GM19467 (cell line): ENCODE measurements at regions not wholly inside any gene's neighbourhood (a gene's known extent, or its start where the extent isn't known, plus 50 kb on each side); places are given as distances from the start of the nearest gene placed in this dataset.

ENCODE experiments used
- ATAC-seq: cut with Tn5 transposase; IDR thresholded peaks from one replicate; pipeline ENCODE4 v1.9.1; 2021; ENCODE audit warnings: mild to moderate bottlenecking, moderate library complexity; ENCODE audit not compliant: unreplicated experiment

DNA sequence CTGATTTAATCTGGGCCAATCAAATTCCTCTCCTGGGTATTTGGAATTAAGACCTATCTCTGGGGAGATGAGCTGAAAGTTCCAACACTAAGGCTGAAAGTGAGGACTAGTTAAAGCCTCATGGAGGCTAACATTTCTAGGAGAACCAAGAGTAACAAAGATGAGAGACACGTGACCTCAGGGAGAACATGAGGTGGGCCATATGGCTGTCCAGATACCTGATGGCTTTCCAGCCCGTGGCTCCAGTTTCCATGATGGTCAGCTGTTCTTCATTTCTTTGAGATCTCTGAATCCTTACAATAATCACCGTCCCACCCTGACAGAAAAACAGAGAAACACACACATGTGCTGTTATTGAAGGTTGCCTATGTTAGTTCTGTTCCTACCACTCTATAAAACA is 66.1 kb downstream of the LEPR start:
- ATAC-seq, result no peak

DNA sequence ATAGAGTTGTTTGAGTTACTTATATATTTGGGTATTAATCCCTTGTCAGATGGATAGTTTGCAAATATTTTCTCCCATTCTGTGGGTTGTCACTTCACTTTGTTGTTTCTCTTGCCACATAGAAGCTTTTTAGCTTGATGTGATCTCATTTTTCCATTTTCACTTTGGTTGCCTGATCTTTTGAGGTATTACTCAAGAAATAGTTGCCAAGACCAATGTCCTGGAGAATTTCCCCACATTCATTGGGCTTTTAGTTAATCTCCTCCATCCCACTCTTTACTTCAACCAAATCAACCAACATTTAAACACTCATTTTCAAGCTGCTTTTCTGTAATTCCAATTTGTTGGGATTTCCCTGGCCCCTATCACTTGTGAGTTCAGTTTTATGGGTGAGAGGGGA is 69.0 kb downstream of the LEPR start:
- ATAC-seq, result no peak

GRCh38 chr1:65490231-65491009 is 70.0 kb downstream of the LEPR start:
- ATAC-seq, result no peak

GRCh38 chr1:65491472-65491871 is 71.0 kb downstream of the LEPR start:
- ATAC-seq, result no peak

- no peak for ATAC-seq
Observed at GRCh38 chr1:65493802-65494201, 73.3 kb downstream of the LEPR start.

GRCh38 chr1:65494671-65495070 is 74.2 kb downstream of the LEPR start:
- ATAC-seq, result no peak

GRCh38 chr1:65495137-65495536 is 74.7 kb downstream of the LEPR start:
- ATAC-seq, result no peak

- ATAC-seq, result no peak
Observed at GRCh38 chr1:65497256-65497830, 76.9 kb downstream of the LEPR start.

GRCh38 chr1:65503427-65503826 is 83.0 kb downstream of the LEPR start:
- no peak for ATAC-seq

GRCh38 chr1:65504263-65504662 is 83.8 kb downstream of the LEPR start:
- ATAC-seq, result no peak

- no peak for ATAC-seq
Observed at GRCh38 chr1:65505547-65506300, 85.3 kb downstream of the LEPR start.

GRCh38 chr1:65508051-65508450 is 87.6 kb downstream of the LEPR start:
- no peak for ATAC-seq

DNA sequence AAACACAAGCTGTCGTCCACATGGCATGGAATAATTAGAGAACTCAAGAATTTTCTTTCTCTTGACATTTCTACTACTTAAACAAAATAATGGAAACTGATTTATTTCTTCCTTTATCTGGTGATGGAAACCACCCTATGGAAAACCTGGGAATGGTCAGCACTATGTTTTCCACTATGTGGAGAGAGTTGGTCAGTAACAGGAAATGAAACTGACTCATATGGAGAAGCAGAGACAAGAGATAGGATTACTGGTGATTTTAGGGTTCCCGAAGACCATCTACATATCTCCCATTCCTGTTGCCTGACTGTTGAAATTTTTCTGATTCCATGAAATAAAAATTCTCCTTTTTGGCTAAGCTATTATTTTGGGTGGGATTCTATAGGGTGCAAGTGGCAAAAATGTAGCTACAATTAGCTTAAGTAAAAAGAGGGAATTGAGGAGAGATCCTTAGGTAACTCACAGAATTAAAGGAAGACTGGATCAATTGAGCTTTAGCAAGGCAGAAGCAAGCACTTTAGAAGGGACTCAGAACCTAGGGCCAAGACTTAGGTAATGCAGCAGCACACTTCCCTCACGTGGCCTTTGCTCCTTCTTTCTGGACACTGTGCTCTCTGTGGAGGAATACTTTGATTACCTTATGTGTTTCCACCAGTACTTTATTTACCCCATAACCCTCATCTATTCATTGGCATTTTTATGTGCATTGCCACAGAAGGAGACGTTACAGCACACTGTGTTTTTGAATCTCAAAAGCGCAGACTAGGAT is 89.6 kb downstream of the LEPR start:
- ATAC-seq, result no peak

- no peak for ATAC-seq
Observed at GRCh38 chr1:65510961-65511360, 90.5 kb downstream of the LEPR start.

DNA sequence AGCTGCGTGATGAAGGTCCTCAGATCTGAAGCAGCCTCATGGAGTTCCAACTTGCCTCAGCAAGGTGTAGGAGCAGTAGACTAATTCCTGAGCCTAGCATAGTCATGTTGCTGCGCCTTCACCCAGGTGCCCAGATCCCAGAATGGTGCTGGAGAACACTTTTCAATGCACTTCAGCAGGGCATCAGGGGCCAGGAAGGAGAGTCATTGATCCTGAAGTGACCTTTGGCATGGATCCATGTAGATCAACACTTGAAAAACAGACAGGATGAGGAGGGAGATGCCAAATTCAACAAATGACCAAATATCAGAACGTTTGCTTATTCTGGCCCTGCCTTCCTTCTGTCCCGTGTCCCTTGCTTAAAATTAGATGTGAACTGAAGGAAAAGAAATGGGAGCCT is 91.9 kb downstream of the LEPR start:
- no peak for ATAC-seq

GRCh38 chr1:65512967-65513780 is 92.7 kb downstream of the LEPR start:
- ATAC-seq, result no peak

GRCh38 chr1:65514041-65514440 is 93.6 kb downstream of the LEPR start:
- ATAC-seq, result no peak

GRCh38 chr1:65524931-65525265 is 104.4 kb downstream of the LEPR start:
- no peak for ATAC-seq

GRCh38 chr1:65525266-65526048 is 105.0 kb downstream of the LEPR start:
- no peak for ATAC-seq

DNA sequence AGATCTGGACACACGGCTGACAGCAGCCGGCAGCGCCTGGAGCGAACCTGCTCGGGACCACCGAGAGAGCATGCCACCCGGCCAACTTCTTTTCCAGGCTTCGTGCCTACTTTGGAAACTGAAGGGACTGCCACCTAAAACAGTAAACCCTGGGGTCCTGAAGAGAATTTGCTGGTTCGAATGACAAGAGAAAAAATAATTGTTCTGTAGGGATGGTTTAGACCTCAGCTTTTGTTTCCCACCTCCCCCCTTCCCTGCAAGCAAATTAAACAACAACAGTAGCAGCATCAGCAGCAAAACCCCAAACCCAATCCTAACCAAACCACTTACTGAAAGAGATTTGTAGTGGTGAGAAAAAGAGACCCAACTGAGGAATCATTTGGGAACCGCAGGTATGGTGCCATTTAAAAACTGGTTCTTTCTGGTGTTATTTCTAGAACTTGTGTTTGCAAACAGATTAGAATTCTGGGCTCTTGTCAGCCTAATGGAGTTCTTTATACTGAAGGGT is 105.6 kb downstream of the LEPR start:
- ATAC-seq, result no peak
